Panc1 (cell line): ENCODE measurements at regions not wholly inside any gene's neighbourhood (a gene's known extent, or its start where the extent isn't known, plus 50 kb on each side); places are given as distances from the start of the nearest gene placed in this dataset.

ENCODE experiments used
- ATAC-seq: fragments of 200-7000 bp; cut with Tn5 transposase; 2 replicates; pipeline ENCODE4 v1.9.1; 2020; ENCODE audit warnings: mild to moderate bottlenecking, moderate library complexity
- BruUV-seq: library from RNA; stranded (reverse); fragments of 400-500 nt; replicated peaks from 2 replicates; lab custom pipeline; 2021; lab: Mats Ljungman, UMichigan
- CTCF ChIA-PET: fragments of 300-600 bp; sonication (Branson Sonifier 250); formaldehyde crosslinking; loops from one replicate; lab custom pipeline; 2022; ENCODE audit warnings: antibody characterized with exemption; lab: Charles Lee
- POLR2A ChIA-PET: fragments of 300-600 bp; sonication (Branson Sonifier 250); formaldehyde crosslinking; loops from one replicate; lab custom pipeline; 2022; ENCODE audit warnings: antibody characterized with exemption; lab: Charles Lee
- DNase-seq: peaks from one replicate; pipeline ENCODE4 v3.0.0-alpha.2; 2010; ENCODE audit warnings: low read depth, low spot score
- H3K27ac ChIP-seq: 2 replicates; pipeline ENCODE4 v1.5.1; 2011; ENCODE audit warnings: mild to moderate bottlenecking, low read length, inconsistent platforms
- H3K27me3 ChIP-seq: fragments of 200-500 bp; sonication (Bioruptor generic); 2 replicates; pipeline ENCODE4 v1.6.0; 2014; ENCODE audit warnings: low read length, inconsistent platforms; ENCODE audit not compliant: control insufficient read depth, insufficient read depth
- H3K36me3 ChIP-seq: fragments of 200-500 bp; sonication (Bioruptor generic); 2 replicates; pipeline ENCODE4 v1.5.1; 2014; ENCODE audit warnings: inconsistent platforms, mild to moderate bottlenecking, low read length, moderate library complexity; ENCODE audit not compliant: control insufficient read depth, insufficient read depth
- H3K4me1 ChIP-seq: 2 replicates; pipeline ENCODE4 v1.5.1; 2011; ENCODE audit warnings: inconsistent platforms, mild to moderate bottlenecking, low read length, moderate library complexity; ENCODE audit not compliant: control insufficient read depth, insufficient read depth
- H3K4me3 ChIP-seq, 2 experiments: 2 replicates each; pipeline ENCODE4 v1.5.1; 2011 to 2012; ENCODE audit warnings: low read depth in 2 of 2, low read length in 2 of 2, mild to moderate bottlenecking in 2 of 2, inconsistent platforms in 1 of 2, moderate library complexity in 1 of 2
- H3K9me3 ChIP-seq: fragments of 200-500 bp; sonication (Bioruptor generic); 2 replicates; pipeline ENCODE4 v1.5.1; 2014; ENCODE audit warnings: low read depth, mild to moderate bottlenecking, inconsistent platforms, low read length, moderate library complexity; ENCODE audit not compliant: control insufficient read depth, insufficient read depth
- CTCF ChIP-seq: fragments of 450-650 bp; IDR thresholded peaks from 2 replicates; pipeline ENCODE4 v1.5.1; 2017; ENCODE audit warnings: mild to moderate bottlenecking
- POLR2AphosphoS5 ChIP-seq: IDR thresholded peaks from 2 replicates; pipeline ENCODE4 v1.6.1; 2012; ENCODE audit warnings: mild to moderate bottlenecking, low read depth, low read length, moderate library complexity
- REST ChIP-seq, 2 experiments: IDR thresholded peaks; 2 replicates each; pipeline ENCODE4 v1.6.1; 2011 to 2012; ENCODE audit warnings: low read depth in 2 of 2, control low read depth in 1 of 2, low read length in 1 of 2, mild to moderate bottlenecking in 1 of 2, moderate library complexity in 1 of 2; ENCODE audit not compliant: insufficient read depth in 1 of 2
- SIN3A ChIP-seq: IDR thresholded peaks from 2 replicates; pipeline ENCODE4 v1.6.1; 2012; ENCODE audit warnings: low read depth, mild to moderate bottlenecking, low read length, moderate library complexity, borderline replicate concordance; ENCODE audit not compliant: insufficient read depth
- TCF7L2 ChIP-seq: IDR thresholded peaks from 2 replicates; pipeline ENCODE4 v1.6.1; 2011; ENCODE audit warnings: mild to moderate bottlenecking, low read depth, low read length, inconsistent platforms
- in situ Hi-C: cut with HindIII; loops from 2 replicates; pipeline ENCODE4 v1.10.0; 2016; ENCODE audit warnings: low sequenced_read_pairs, low pct_unique_long_range_greater_than_20kb
- intact Hi-C: fragments of 100-400 bp; cut with micrococcal nuclease; formaldehyde crosslinking; loops from one replicate; pipeline ENCODE4 v1.10.0; 2022; ENCODE audit not compliant: unreplicated experiment

- in situ Hi-C loops: no loop called here
- no TSS peak for BruUV-seq
- Histone ChIP-seq H3K4me3 (no peak overlapping the region), H3K4me1 (no peaks in the 10 kb centered on the region), H3K27ac (no peak overlapping the region), H3K27me3 (peaks cover 2% of the 10 kb centered on the region; the same call in 1 of the 2 replicates), H3K36me3 (no peaks in the 10 kb centered on the region), H3K9me3 (no peaks in the 10 kb centered on the region)
- CTCF ChIA-PET: no interaction called here
- ATAC-seq (no peak), DNase-seq (no peak)
- TF ChIP-seq TCF7L2: no peak
- no peak for TF ChIP-seq REST (IDR thresholded peaks at IDR 0.05; ENCODE audit: insufficient read depth in 1 of 2, low read depth in 2 of 2, low read length in 1 of 2)
- no peak for TF ChIP-seq CTCF
- TF ChIP-seq POLR2AphosphoS5: no peak
- no peak for TF ChIP-seq SIN3A
- intact Hi-C loops: no loop called here
- POLR2A ChIA-PET: no interaction called here
Observed at GRCh38 chr18:75981102-75981501, 513.9 kb downstream of the ZNF516 start.

GRCh38 chr18:75977081-75977480 lies 518.0 kb downstream of the ZNF516 start:
- no peak for TF ChIP-seq CTCF
- TF ChIP-seq REST (IDR thresholded peaks at IDR 0.05; ENCODE audit: insufficient read depth in 1 of 2, low read depth in 2 of 2, low read length in 1 of 2): no peak
- TF ChIP-seq POLR2AphosphoS5: no peak
- TF ChIP-seq TCF7L2: no peak
- TF ChIP-seq SIN3A: no peak
- POLR2A ChIA-PET: no interaction called here
- H3K4me3 ChIP-seq: no peak overlapping the region
- in situ Hi-C loops (no loop called here), intact Hi-C loops (no loop called here)
- peaks cover 2% of the 10 kb centered on the region; the same call in 1 of the 2 replicates for H3K27me3 ChIP-seq
- DNase-seq (no peak), ATAC-seq (no peak)
- H3K27ac ChIP-seq: no peak overlapping the region
- H3K9me3 ChIP-seq: no peaks in the 10 kb centered on the region
- H3K4me1 ChIP-seq: no peaks in the 10 kb centered on the region
- CTCF ChIA-PET: no interaction called here
- BruUV-seq: no TSS peak
- no peaks in the 10 kb centered on the region for H3K36me3 ChIP-seq
